ENCODE measurements at regions not wholly inside any gene's neighbourhood (a gene's known extent, or its start where the extent isn't known, plus 50 kb on each side); places are given as distances from the start of the nearest gene placed in this dataset.

DNA sequence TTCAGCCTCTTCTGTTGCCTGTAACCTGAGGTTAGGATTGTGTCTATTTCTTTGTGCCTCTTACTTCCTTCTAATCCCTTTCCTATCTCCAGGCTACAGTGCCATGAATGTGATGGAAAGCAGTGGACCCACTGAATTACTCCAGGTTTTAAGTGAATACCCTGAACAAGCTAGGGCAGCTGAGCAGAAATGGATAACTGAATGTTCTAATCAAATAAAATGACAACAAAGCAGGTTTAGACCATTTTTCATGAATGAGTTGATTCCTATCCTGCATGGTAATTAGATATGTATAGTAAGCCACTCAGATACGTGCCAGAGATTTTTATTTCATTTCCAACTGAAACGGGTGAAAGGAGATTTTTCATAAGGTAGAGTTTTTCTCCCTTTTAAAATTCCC, 127.5 kb upstream of the ZP4 start:
- no peak overlapping the region for H3K4me2 ChIP-seq (ENCODE audit: low read depth, low read length)
- TF ChIP-seq EZH2phosphoT487 (IDR thresholded peaks at IDR 0.05; ENCODE audit: low read length) (no peak), EZH2 (optimal IDR thresholded peaks at IDR 0.05; ENCODE audit: low read depth, low read length) (no peak)
- TF ChIP-seq, protein P1, sequence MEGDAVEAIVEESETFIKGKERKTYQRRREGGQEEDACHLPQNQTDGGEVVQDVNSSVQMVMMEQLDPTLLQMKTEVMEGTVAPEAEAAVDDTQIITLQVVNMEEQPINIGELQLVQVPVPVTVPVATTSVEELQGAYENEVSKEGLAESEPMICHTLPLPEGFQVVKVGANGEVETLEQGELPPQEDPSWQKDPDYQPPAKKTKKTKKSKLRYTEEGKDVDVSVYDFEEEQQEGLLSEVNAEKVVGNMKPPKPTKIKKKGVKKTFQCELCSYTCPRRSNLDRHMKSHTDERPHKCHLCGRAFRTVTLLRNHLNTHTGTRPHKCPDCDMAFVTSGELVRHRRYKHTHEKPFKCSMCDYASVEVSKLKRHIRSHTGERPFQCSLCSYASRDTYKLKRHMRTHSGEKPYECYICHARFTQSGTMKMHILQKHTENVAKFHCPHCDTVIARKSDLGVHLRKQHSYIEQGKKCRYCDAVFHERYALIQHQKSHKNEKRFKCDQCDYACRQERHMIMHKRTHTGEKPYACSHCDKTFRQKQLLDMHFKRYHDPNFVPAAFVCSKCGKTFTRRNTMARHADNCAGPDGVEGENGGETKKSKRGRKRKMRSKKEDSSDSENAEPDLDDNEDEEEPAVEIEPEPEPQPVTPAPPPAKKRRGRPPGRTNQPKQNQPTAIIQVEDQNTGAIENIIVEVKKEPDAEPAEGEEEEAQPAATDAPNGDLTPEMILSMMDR (IDR thresholded peaks at IDR 0.05; ENCODE audit: low read length), result no peak
- no peaks in the 10 kb centered on the region for H3K4me1 ChIP-seq (ENCODE audit: low read length)
- H3K27ac ChIP-seq (ENCODE audit: low read length), result no peak overlapping the region
- no peak overlapping the region for H3K9ac ChIP-seq (ENCODE audit: low read length)
- no peaks in the 10 kb centered on the region for H3K79me2 ChIP-seq (ENCODE audit: low read length)
- H3K9me2 ChIP-seq (replicated peaks; ENCODE audit: insufficient read depth, low read length), result no peaks in the 10 kb centered on the region
- no peaks in the 10 kb centered on the region for H3K27me3 ChIP-seq (replicated peaks; ENCODE audit: insufficient read depth, low read length)
- H2AFZ ChIP-seq (ENCODE audit: low read length), result no peak overlapping the region
- no peak for DNase-seq
- H3K36me3 ChIP-seq (replicated peaks; ENCODE audit: insufficient read depth, low read length), result no peaks in the 10 kb centered on the region
- no peaks in the 10 kb centered on the region for H4K20me1 ChIP-seq (ENCODE audit: insufficient read depth, low read length)
- H3K4me3 ChIP-seq (ENCODE audit: low read length), result no peak overlapping the region
- no peaks in the 10 kb centered on the region for H3K9me3 ChIP-seq (replicated peaks; ENCODE audit: insufficient read depth, low read length)
- H3F3A ChIP-seq (ENCODE audit: insufficient read depth, low read length), result no peaks in the 10 kb centered on the region

GRCh38 chr1:238006779-238007178, 116.1 kb upstream of the ZP4 start:
- H3K79me2 ChIP-seq (ENCODE audit: low read length), result no peaks in the 10 kb centered on the region
- DNase-seq, result no peak
- no peaks in the 10 kb centered on the region for H3K27me3 ChIP-seq (replicated peaks; ENCODE audit: insufficient read depth, low read length)
- no peak overlapping the region for H2AFZ ChIP-seq (ENCODE audit: low read length)
- H3K36me3 ChIP-seq (replicated peaks; ENCODE audit: insufficient read depth, low read length), result no peaks in the 10 kb centered on the region
- no peak overlapping the region for H3K4me2 ChIP-seq (ENCODE audit: low read depth, low read length)
- TF ChIP-seq EZH2phosphoT487 (IDR thresholded peaks at IDR 0.05; ENCODE audit: low read length), result no peak
- TF ChIP-seq, protein P1 (IDR thresholded peaks at IDR 0.05; ENCODE audit: low read length), result no peak
- no peak for TF ChIP-seq EZH2 (optimal IDR thresholded peaks at IDR 0.05; ENCODE audit: low read depth, low read length)
- no peak overlapping the region for H3K9ac ChIP-seq (ENCODE audit: low read length)
- no peaks in the 10 kb centered on the region for H3K9me2 ChIP-seq (replicated peaks; ENCODE audit: insufficient read depth, low read length)
- H3K4me3 ChIP-seq (ENCODE audit: low read length), result no peak overlapping the region
- H3F3A ChIP-seq (ENCODE audit: insufficient read depth, low read length), result no peaks in the 10 kb centered on the region
- no peaks in the 10 kb centered on the region for H3K9me3 ChIP-seq (replicated peaks; ENCODE audit: insufficient read depth, low read length)
- H3K4me1 ChIP-seq (ENCODE audit: low read length), result no peaks in the 10 kb centered on the region
- H3K27ac ChIP-seq (ENCODE audit: low read length), result no peak overlapping the region
- H4K20me1 ChIP-seq (ENCODE audit: insufficient read depth, low read length), result no peaks in the 10 kb centered on the region

DNA sequence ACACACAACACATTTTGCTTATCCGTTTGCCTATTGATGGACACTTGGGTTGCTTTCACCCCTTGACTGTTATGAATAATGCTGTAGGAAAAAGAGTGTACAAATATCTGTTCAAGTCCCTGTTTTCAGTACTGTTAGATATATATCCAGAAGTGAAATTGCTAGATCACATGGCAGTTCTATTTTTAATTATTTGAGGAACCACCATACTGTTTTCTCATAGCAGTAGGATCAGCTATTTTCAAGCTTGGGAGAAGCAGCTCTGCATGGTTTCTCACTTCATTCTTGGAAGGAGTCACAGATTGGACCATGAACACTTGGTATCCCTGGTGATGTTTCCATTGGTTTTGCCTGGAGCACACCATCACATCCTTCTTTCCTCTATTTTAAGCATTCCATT, 114.4 kb upstream of the ZP4 start:
- Histone ChIP-seq H4K20me1 (ENCODE audit: insufficient read depth, low read length) (no peaks in the 10 kb centered on the region), H3K9me2 (replicated peaks; ENCODE audit: insufficient read depth, low read length) (no peaks in the 10 kb centered on the region), H3K4me2 (ENCODE audit: low read depth, low read length) (no peak overlapping the region), H3K4me3 (ENCODE audit: low read length) (no peak overlapping the region), H3K36me3 (replicated peaks; ENCODE audit: insufficient read depth, low read length) (no peaks in the 10 kb centered on the region), H3K9me3 (replicated peaks; ENCODE audit: insufficient read depth, low read length) (no peaks in the 10 kb centered on the region), H2AFZ (ENCODE audit: low read length) (no peak overlapping the region), H3F3A (ENCODE audit: insufficient read depth, low read length) (no peaks in the 10 kb centered on the region), H3K79me2 (ENCODE audit: low read length) (no peaks in the 10 kb centered on the region), H3K27me3 (replicated peaks; ENCODE audit: insufficient read depth, low read length) (no peaks in the 10 kb centered on the region), H3K9ac (ENCODE audit: low read length) (no peak overlapping the region), H3K4me1 (ENCODE audit: low read length) (no peaks in the 10 kb centered on the region), H3K27ac (ENCODE audit: low read length) (no peak overlapping the region)
- TF ChIP-seq EZH2phosphoT487 (IDR thresholded peaks at IDR 0.05; ENCODE audit: low read length) (no peak), EZH2 (optimal IDR thresholded peaks at IDR 0.05; ENCODE audit: low read depth, low read length) (no peak)
- TF ChIP-seq, protein P1 (IDR thresholded peaks at IDR 0.05; ENCODE audit: low read length), result no peak
- DNase-seq, result no peak

Measured in MM.1S (cell line).